ENCODE measurements at regions not wholly inside any gene's neighbourhood (a gene's known extent, or its start where the extent isn't known, plus 50 kb on each side); places are given as distances from the start of the nearest gene placed in this dataset.

GRCh38 chr17:63309021-63309420 is 137.1 kb downstream of the CYB561 start:
- peaks cover 0 to 7% of the 10 kb centered on the region in 2 donors for H3K4me1 ChIP-seq (ENCODE audit: control insufficient read depth in 1 of 2, insufficient read depth in 2 of 2, low read length in 2 of 2)
- H3K9ac ChIP-seq (ENCODE audit: low read depth in 1 of 2, low read length in 2 of 2) = no peak overlapping the region
- H3K27me3 ChIP-seq (ENCODE audit: control insufficient read depth in 1 of 2, insufficient read depth in 2 of 2, low read length in 2 of 2) = no peaks in the 10 kb centered on the region
- H3K27ac ChIP-seq (ENCODE audit: low read depth, low read length) = no peak overlapping the region
- no peaks in the 10 kb centered on the region for H3K9me3 ChIP-seq (ENCODE audit: control insufficient read depth in 1 of 2, low read length in 2 of 2)
- H3K36me3 ChIP-seq (ENCODE audit: control insufficient read depth in 1 of 2, insufficient read depth in 2 of 2, low read length in 2 of 2) = no peaks in the 10 kb centered on the region
- no peak overlapping the region for H3K4me3 ChIP-seq (ENCODE audit: low read depth in 1 of 2, low read length in 2 of 2)

GRCh38 chr17:63311416-63311937 is 134.6 kb downstream of the CYB561 start:
- no peaks in the 10 kb centered on the region for H3K9me3 ChIP-seq (ENCODE audit: control insufficient read depth in 1 of 2, low read length in 2 of 2)
- no peak overlapping the region for H3K27ac ChIP-seq (ENCODE audit: low read depth, low read length)
- no peaks in the 10 kb centered on the region for H3K36me3 ChIP-seq (ENCODE audit: control insufficient read depth in 1 of 2, insufficient read depth in 2 of 2, low read length in 2 of 2)
- no peak overlapping the region for H3K4me3 ChIP-seq (ENCODE audit: low read depth in 1 of 2, low read length in 2 of 2)
- no peak overlapping the region for H3K9ac ChIP-seq (ENCODE audit: low read depth in 1 of 2, low read length in 2 of 2)
- H3K27me3 ChIP-seq (ENCODE audit: control insufficient read depth in 1 of 2, insufficient read depth in 2 of 2, low read length in 2 of 2) = no peaks in the 10 kb centered on the region
- H3K4me1 ChIP-seq (ENCODE audit: control insufficient read depth in 1 of 2, insufficient read depth in 2 of 2, low read length in 2 of 2) = peaks cover 8 to 10% of the 10 kb centered on the region in 2 donors

- H3K4me1 ChIP-seq (ENCODE audit: control insufficient read depth in 1 of 2, insufficient read depth in 2 of 2, low read length in 2 of 2) = peaks cover 8 to 10% of the 10 kb centered on the region in 2 donors
- H3K9ac ChIP-seq (ENCODE audit: low read depth in 1 of 2, low read length in 2 of 2) = no peak overlapping the region
- no peaks in the 10 kb centered on the region for H3K9me3 ChIP-seq (ENCODE audit: control insufficient read depth in 1 of 2, low read length in 2 of 2)
- no peaks in the 10 kb centered on the region for H3K36me3 ChIP-seq (ENCODE audit: control insufficient read depth in 1 of 2, insufficient read depth in 2 of 2, low read length in 2 of 2)
- no peak overlapping the region for H3K27ac ChIP-seq (ENCODE audit: low read depth, low read length)
- no peaks in the 10 kb centered on the region for H3K27me3 ChIP-seq (ENCODE audit: control insufficient read depth in 1 of 2, insufficient read depth in 2 of 2, low read length in 2 of 2)
- H3K4me3 ChIP-seq (ENCODE audit: low read depth in 1 of 2, low read length in 2 of 2) = no peak overlapping the region
These were observed 131.3 kb downstream of the CYB561 start for GRCh38 chr17:63314761-63315160.

- Histone ChIP-seq H3K27me3 (ENCODE audit: control insufficient read depth in 1 of 2, insufficient read depth in 2 of 2, low read length in 2 of 2) (no peaks in the 10 kb centered on the region), H3K4me1 (ENCODE audit: control insufficient read depth in 1 of 2, insufficient read depth in 2 of 2, low read length in 2 of 2) (peaks cover 8 to 10% of the 10 kb centered on the region in 2 donors), H3K9me3 (ENCODE audit: control insufficient read depth in 1 of 2, low read length in 2 of 2) (no peaks in the 10 kb centered on the region), H3K27ac (ENCODE audit: low read depth, low read length) (no peak overlapping the region), H3K9ac (ENCODE audit: low read depth in 1 of 2, low read length in 2 of 2) (no peak overlapping the region), H3K4me3 (ENCODE audit: low read depth in 1 of 2, low read length in 2 of 2) (no peak overlapping the region), H3K36me3 (ENCODE audit: control insufficient read depth in 1 of 2, insufficient read depth in 2 of 2, low read length in 2 of 2) (no peaks in the 10 kb centered on the region)
These were observed 130.0 kb downstream of the CYB561 start for GRCh38 chr17:63316100-63316499.

DNA sequence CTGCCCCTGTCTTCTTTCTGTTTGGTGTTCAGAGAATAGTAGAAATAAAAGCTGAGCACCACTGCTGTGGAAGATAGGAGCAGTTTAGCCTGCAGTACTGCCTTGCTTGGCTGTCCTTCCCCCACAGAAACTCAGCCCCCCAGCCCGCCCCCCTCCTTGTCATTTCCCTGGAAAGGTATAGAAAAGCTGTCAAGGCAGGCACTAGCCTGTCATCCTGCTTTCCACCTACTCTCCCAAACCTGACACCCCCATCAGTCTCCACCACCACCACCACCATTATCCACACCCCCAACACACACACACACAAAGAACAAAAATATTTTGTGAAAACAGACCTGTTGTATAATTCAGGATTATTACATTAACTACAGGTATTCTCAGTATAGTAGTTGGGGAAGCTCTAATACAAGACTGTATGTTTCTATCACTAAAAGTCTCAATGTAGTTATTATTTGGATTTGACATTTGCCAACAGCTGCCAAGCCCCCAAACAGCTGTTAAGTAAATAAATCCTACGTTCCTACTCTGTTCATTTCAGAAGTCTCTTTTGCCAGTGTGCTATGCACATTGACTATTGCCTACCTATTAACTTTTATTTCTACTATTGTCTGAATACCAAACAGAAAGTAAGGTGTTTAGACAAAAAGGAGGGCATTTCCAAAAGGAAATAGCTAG is 128.8 kb downstream of the CYB561 start:
- H3K27me3 ChIP-seq (ENCODE audit: control insufficient read depth in 1 of 2, insufficient read depth in 2 of 2, low read length in 2 of 2) = no peaks in the 10 kb centered on the region
- peaks cover 8 to 10% of the 10 kb centered on the region in 2 donors for H3K4me1 ChIP-seq (ENCODE audit: control insufficient read depth in 1 of 2, insufficient read depth in 2 of 2, low read length in 2 of 2)
- no peaks in the 10 kb centered on the region for H3K36me3 ChIP-seq (ENCODE audit: control insufficient read depth in 1 of 2, insufficient read depth in 2 of 2, low read length in 2 of 2)
- H3K4me3 ChIP-seq (ENCODE audit: low read depth in 1 of 2, low read length in 2 of 2) = no peak overlapping the region
- no peak overlapping the region for H3K27ac ChIP-seq (ENCODE audit: low read depth, low read length)
- H3K9me3 ChIP-seq (ENCODE audit: control insufficient read depth in 1 of 2, low read length in 2 of 2) = no peaks in the 10 kb centered on the region
- no peak overlapping the region for H3K9ac ChIP-seq (ENCODE audit: low read depth in 1 of 2, low read length in 2 of 2)

DNA sequence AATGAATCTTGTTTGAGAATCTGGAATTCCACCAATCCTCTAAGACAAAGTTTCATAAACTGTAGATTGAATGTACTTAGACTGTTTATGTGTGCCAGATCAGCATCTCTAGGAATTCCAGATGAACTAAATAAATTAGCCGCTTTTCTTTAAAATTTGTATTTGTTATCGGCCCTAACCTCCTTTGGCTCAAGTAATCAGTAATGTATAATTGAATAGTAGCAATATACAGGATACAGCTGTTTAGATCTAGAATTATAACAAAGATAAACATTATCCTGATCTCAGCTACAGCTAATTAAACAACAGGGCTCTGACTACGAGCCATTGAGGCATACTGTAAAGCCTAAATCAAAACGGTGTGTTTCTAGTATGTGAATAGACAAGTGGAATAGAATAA is 120.3 kb downstream of the CYB561 start:
- Histone ChIP-seq H3K36me3 (ENCODE audit: control insufficient read depth in 1 of 2, insufficient read depth in 2 of 2, low read length in 2 of 2) (no peaks in the 10 kb centered on the region), H3K27me3 (ENCODE audit: control insufficient read depth in 1 of 2, insufficient read depth in 2 of 2, low read length in 2 of 2) (no peaks in the 10 kb centered on the region), H3K4me3 (ENCODE audit: low read depth in 1 of 2, low read length in 2 of 2) (no peak overlapping the region), H3K9me3 (ENCODE audit: control insufficient read depth in 1 of 2, low read length in 2 of 2) (no peaks in the 10 kb centered on the region), H3K4me1 (ENCODE audit: control insufficient read depth in 1 of 2, insufficient read depth in 2 of 2, low read length in 2 of 2) (no peaks in the 10 kb centered on the region), H3K9ac (ENCODE audit: low read depth in 1 of 2, low read length in 2 of 2) (no peak overlapping the region), H3K27ac (ENCODE audit: low read depth, low read length) (no peak overlapping the region)

DNA sequence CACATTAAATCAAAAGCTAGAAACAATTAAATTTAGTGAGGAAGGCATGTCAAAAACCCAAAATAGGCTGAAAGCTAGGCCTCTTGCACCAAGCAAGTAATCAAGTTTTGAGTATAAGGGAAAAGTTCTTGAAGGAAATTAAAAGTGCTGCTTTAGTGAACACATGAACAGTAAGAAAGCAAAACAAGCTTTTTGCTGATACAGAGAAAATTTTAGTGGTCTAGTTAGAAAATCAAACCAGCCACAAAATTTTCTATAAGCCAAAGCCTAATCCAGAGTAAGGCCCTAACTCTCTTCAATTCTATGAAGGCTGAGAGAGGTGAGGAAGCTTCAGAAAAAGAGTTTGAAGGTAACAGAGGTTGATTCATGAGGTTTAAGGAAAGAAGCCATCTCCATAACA is 116.2 kb downstream of the CYB561 start:
- H3K36me3 ChIP-seq (ENCODE audit: control insufficient read depth in 1 of 2, insufficient read depth in 2 of 2, low read length in 2 of 2) = no peaks in the 10 kb centered on the region
- H3K27ac ChIP-seq (ENCODE audit: low read depth, low read length) = no peak overlapping the region
- no peaks in the 10 kb centered on the region for H3K27me3 ChIP-seq (ENCODE audit: control insufficient read depth in 1 of 2, insufficient read depth in 2 of 2, low read length in 2 of 2)
- H3K4me1 ChIP-seq (ENCODE audit: control insufficient read depth in 1 of 2, insufficient read depth in 2 of 2, low read length in 2 of 2) = no peaks in the 10 kb centered on the region
- no peak overlapping the region for H3K4me3 ChIP-seq (ENCODE audit: low read depth in 1 of 2, low read length in 2 of 2)
- H3K9me3 ChIP-seq (ENCODE audit: control insufficient read depth in 1 of 2, low read length in 2 of 2) = no peaks in the 10 kb centered on the region
- no peak overlapping the region for H3K9ac ChIP-seq (ENCODE audit: low read depth in 1 of 2, low read length in 2 of 2)

GRCh38 chr17:63331301-63332061 is 114.6 kb downstream of the CYB561 start:
- Histone ChIP-seq H3K27me3 (ENCODE audit: control insufficient read depth in 1 of 2, insufficient read depth in 2 of 2, low read length in 2 of 2) (no peaks in the 10 kb centered on the region), H3K9me3 (ENCODE audit: control insufficient read depth in 1 of 2, low read length in 2 of 2) (no peaks in the 10 kb centered on the region), H3K9ac (ENCODE audit: low read depth in 1 of 2, low read length in 2 of 2) (no peak overlapping the region), H3K36me3 (ENCODE audit: control insufficient read depth in 1 of 2, insufficient read depth in 2 of 2, low read length in 2 of 2) (no peaks in the 10 kb centered on the region), H3K4me3 (ENCODE audit: low read depth in 1 of 2, low read length in 2 of 2) (no peak overlapping the region), H3K27ac (ENCODE audit: low read depth, low read length) (no peak overlapping the region), H3K4me1 (ENCODE audit: control insufficient read depth in 1 of 2, insufficient read depth in 2 of 2, low read length in 2 of 2) (no peaks in the 10 kb centered on the region)

DNA sequence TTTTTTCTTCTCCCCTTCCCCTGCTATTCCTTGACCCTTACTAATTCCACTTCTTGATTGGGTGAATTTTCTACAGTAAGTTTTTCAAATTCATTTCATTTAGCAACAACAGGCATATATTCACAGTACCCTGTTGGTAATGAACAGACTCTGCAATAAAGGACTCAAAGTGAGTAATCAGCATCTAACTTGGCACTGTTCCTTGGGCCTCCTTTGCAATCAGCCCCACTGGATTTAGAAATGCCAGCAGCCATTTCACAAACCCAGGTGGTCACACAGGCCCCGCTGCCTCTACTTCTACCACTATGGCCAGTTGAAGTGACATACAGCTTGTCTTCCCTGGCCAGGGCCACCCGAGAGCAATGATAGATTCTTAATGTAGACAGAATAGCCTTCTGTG is 113.8 kb downstream of the CYB561 start:
- no peaks in the 10 kb centered on the region for H3K9me3 ChIP-seq (ENCODE audit: control insufficient read depth in 1 of 2, low read length in 2 of 2)
- H3K27me3 ChIP-seq (ENCODE audit: control insufficient read depth in 1 of 2, insufficient read depth in 2 of 2, low read length in 2 of 2) = no peaks in the 10 kb centered on the region
- H3K27ac ChIP-seq (ENCODE audit: low read depth, low read length) = no peak overlapping the region
- no peak overlapping the region for H3K4me3 ChIP-seq (ENCODE audit: low read depth in 1 of 2, low read length in 2 of 2)
- H3K36me3 ChIP-seq (ENCODE audit: control insufficient read depth in 1 of 2, insufficient read depth in 2 of 2, low read length in 2 of 2) = no peaks in the 10 kb centered on the region
- H3K9ac ChIP-seq (ENCODE audit: low read depth in 1 of 2, low read length in 2 of 2) = no peak overlapping the region
- H3K4me1 ChIP-seq (ENCODE audit: control insufficient read depth in 1 of 2, insufficient read depth in 2 of 2, low read length in 2 of 2) = no peaks in the 10 kb centered on the region

DNA sequence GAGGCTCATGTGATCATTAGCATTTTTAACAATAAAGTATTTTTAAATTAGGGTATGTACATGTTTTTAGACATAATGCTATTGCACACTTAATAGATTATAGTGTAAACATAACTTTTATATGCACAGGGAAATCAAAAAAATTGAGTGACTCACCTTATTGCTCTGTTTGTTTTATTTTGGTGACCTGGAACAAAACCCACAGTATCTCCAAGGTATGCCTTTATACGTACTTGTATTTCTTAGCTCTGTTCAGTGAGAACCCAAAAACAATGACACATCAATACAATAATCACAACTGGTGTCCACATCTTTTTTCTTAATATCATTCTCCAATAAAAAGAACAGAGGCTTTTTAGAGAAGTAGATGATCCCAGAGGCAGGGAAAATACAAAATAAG is 112.2 kb downstream of the CYB561 start:
- Histone ChIP-seq H3K27ac (ENCODE audit: low read depth, low read length) (no peak overlapping the region), H3K27me3 (ENCODE audit: control insufficient read depth in 1 of 2, insufficient read depth in 2 of 2, low read length in 2 of 2) (no peaks in the 10 kb centered on the region), H3K9me3 (ENCODE audit: control insufficient read depth in 1 of 2, low read length in 2 of 2) (no peaks in the 10 kb centered on the region), H3K4me1 (ENCODE audit: control insufficient read depth in 1 of 2, insufficient read depth in 2 of 2, low read length in 2 of 2) (no peaks in the 10 kb centered on the region), H3K4me3 (ENCODE audit: low read depth in 1 of 2, low read length in 2 of 2) (no peak overlapping the region), H3K36me3 (ENCODE audit: control insufficient read depth in 1 of 2, insufficient read depth in 2 of 2, low read length in 2 of 2) (no peaks in the 10 kb centered on the region), H3K9ac (ENCODE audit: low read depth in 1 of 2, low read length in 2 of 2) (no peak overlapping the region)

Measured in duodenal mucosa (tissue), 2 donors.